ENCODE measurements at regions not wholly inside any gene's neighbourhood (a gene's known extent, or its start where the extent isn't known, plus 50 kb on each side); places are given as distances from the start of the nearest gene placed in this dataset.

DNA sequence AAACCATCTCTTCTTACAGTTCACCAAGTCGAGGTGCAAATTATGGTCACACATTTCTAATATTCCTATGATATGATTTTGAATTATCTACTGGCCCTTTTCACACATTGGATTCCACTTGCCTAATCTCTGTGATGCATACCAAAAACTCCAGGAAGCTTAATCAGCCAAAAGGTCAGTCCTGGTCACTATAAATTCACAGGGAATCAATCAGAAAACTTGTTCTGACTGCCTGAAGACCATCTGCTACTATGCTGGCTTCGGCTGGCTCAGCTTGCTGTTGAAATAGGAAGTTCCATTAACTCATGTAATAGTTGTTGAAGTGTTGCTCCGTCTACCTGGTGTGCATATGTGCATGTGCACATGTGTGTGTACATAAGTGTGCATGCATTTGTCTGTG is 142.8 kb upstream of the FLRT2 start:
- Mint-ChIP-seq H3K9me3 (no peaks in the 10 kb centered on the region), H3K4me1 (no peaks in the 10 kb centered on the region), H3K36me3 (ENCODE audit: low read depth) (no peaks in the 10 kb centered on the region), H3K27me3 (no peaks in the 10 kb centered on the region), H3K4me3 (no peak overlapping the region), H3K27ac (no peak overlapping the region)
- intact Hi-C loops (cut with micrococcal nuclease), result no loop called here
- no peak for DNase-seq

DNA sequence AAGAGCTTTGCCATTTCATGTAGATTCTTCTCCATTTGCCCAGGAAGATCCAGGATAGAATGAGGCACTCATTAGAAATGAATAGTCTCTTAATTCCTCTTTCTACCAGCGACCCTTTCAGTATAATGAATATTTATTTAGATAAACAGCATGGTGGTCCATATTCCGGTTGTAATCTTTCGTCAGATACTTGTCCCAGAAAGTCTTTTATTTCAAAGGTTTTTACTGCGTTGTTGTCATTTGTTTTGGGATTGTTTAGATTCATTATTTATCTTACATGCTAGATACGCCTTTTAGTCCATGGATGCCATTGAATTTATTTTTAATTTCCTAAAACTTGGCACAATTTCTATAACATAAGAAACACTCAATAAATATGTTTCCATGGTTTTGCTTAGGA is 139.7 kb upstream of the FLRT2 start:
- Mint-ChIP-seq H3K27ac (no peak overlapping the region), H3K9me3 (no peaks in the 10 kb centered on the region), H3K4me3 (no peak overlapping the region), H3K36me3 (ENCODE audit: low read depth) (no peaks in the 10 kb centered on the region), H3K4me1 (no peaks in the 10 kb centered on the region), H3K27me3 (no peaks in the 10 kb centered on the region)
- DNase-seq, result no peak
- intact Hi-C loops (cut with micrococcal nuclease), result no loop called here

DNA sequence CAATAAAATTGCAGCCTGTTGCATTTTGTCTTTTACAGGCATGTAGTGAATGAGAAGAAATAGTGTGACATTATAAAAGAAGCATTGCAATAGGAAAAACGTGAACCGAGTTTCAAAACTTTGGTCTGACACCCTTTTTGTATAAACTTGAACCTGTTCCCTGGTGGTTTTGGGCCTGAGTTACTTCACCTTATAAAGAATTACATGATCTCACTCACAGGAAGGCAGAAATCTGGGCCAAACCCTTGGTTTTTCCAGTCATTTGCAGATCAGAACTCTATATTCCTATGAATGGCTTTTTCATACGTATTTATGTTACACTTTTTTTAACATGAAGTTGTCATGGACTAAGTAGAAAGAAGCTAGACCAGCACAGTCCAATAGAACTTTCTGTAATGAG is 138.5 kb upstream of the FLRT2 start:
- H3K27me3 Mint-ChIP-seq, result no peaks in the 10 kb centered on the region
- H3K27ac Mint-ChIP-seq, result no peak overlapping the region
- H3K4me1 Mint-ChIP-seq, result no peaks in the 10 kb centered on the region
- H3K4me3 Mint-ChIP-seq, result no peak overlapping the region
- DNase-seq, result no peak
- no peaks in the 10 kb centered on the region for H3K9me3 Mint-ChIP-seq
- no peaks in the 10 kb centered on the region for H3K36me3 Mint-ChIP-seq (ENCODE audit: low read depth)
- intact Hi-C loops (cut with micrococcal nuclease), result no loop called here

DNA sequence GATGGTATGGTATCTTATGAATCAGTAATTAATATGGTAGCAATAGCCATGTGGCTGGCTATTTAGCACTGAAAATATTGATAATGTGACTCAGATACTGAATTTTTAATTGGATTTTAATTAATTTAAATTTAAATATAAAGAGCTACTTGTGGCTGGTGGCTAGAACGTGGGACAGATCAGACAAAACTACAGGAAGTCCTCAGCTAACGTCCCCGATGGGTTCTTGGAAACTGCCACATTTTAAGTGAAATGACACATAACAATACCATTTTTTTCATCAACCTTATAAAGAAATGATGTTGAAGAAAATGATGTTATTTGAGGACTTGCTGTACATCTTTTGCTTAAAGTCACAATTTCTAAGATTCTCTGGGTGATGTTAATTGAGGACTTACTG is 138.1 kb upstream of the FLRT2 start:
- no peaks in the 10 kb centered on the region for H3K27me3 Mint-ChIP-seq
- H3K27ac Mint-ChIP-seq, result no peak overlapping the region
- no peaks in the 10 kb centered on the region for H3K9me3 Mint-ChIP-seq
- H3K36me3 Mint-ChIP-seq (ENCODE audit: low read depth), result no peaks in the 10 kb centered on the region
- H3K4me1 Mint-ChIP-seq, result no peaks in the 10 kb centered on the region
- intact Hi-C loops (cut with micrococcal nuclease), result no loop called here
- DNase-seq, result no peak
- no peak overlapping the region for H3K4me3 Mint-ChIP-seq

DNA sequence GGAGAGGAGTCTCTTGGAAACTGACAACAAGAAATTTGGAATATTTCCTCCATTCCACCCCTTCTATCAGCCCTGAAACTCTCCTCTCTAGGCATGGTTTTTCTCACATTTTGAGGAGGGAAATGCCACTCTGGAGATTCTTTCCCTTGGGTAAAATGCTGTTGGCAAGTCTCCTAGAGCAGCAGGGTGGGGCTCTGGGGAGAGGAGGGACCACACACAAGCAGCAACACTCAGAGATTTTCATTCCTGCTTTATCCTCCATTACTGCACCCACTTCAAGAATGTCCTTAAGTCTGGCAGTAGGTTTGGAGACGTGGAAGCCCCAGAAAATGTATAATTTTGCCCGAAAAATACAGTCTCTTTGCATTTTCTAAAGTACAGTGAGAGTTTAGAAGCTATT is 130.8 kb upstream of the FLRT2 start:
- Mint-ChIP-seq H3K27me3 (no peaks in the 10 kb centered on the region), H3K9me3 (no peaks in the 10 kb centered on the region), H3K4me1 (no peaks in the 10 kb centered on the region), H3K4me3 (no peak overlapping the region), H3K27ac (no peak overlapping the region), H3K36me3 (ENCODE audit: low read depth) (no peaks in the 10 kb centered on the region)
- no peak for DNase-seq
- intact Hi-C loops (cut with micrococcal nuclease), result no loop called here

DNA sequence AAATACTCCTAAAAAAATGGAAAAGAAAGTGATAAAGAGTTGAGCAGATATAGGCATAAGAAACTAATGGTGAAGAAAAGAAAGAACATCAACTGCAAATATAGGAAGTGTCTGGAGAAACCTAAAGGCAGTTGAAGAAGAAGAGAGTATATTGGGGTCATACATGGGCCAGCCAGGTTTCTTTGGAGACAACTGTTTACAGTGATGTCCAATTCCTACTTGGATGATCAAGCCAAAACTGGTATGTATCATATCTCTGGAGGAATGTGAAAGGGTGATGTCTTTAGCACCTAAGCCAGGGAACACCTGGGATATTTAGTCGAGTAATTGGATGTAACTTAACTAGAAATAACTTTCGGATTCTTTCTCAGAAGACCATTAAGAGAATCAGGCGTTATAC is 129.3 kb upstream of the FLRT2 start:
- H3K9me3 Mint-ChIP-seq, result no peaks in the 10 kb centered on the region
- H3K4me1 Mint-ChIP-seq, result no peaks in the 10 kb centered on the region
- DNase-seq, result no peak
- no peaks in the 10 kb centered on the region for H3K36me3 Mint-ChIP-seq (ENCODE audit: low read depth)
- intact Hi-C loops (cut with micrococcal nuclease), result no loop called here
- H3K27ac Mint-ChIP-seq, result no peak overlapping the region
- no peak overlapping the region for H3K4me3 Mint-ChIP-seq
- no peaks in the 10 kb centered on the region for H3K27me3 Mint-ChIP-seq

DNA sequence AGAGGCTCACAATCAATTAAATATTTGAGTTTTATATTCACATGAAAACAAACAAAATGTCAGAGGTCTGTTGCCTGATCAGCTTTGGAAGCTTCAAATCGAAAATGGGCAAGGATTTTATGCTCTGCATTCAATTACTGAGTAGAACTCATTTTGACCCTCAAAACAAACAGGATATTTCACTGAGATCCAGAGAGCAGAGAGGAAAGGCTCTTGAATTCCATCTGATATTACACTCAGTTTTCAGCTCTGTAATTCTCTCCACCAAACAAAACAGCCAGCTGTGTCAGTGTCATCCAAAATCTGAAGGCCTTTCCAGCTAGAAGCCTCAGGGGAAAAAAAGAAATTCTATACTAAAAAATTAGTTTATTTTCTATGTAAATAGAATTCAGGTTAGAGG is 128.6 kb upstream of the FLRT2 start:
- H3K27me3 Mint-ChIP-seq, result no peaks in the 10 kb centered on the region
- no peaks in the 10 kb centered on the region for H3K4me1 Mint-ChIP-seq

DNA sequence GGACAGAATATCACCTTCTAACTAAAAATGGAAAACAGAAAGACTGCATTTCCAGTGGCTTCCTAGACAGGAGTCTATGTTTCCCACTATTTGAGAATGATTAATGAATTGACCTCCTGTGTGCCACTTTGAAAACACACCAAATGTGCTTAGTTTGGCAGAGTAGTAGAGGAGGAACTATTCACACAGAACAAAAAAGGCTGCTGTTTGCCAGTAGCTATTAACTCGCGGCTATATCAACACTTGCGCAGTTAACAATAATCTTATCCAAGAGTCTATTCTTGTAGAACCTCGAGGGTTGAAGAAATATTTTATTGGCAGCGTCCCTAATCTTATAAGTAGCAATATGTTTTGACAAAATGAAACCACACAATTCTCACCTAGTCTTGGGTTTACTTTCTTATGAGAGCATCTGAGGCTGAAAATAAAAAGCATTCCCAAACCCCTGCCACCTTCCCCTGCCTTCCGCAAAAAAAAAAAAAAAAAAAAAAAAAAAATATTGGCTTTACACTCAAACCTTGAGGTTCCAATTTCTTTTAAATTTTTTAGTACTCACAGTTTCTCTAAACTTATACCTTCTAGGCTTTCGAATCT is 127.3 kb upstream of the FLRT2 start:
- intact Hi-C loops (cut with micrococcal nuclease), result no loop called here
- no peaks in the 10 kb centered on the region for H3K27me3 Mint-ChIP-seq
- no peaks in the 10 kb centered on the region for H3K36me3 Mint-ChIP-seq (ENCODE audit: low read depth)
- H3K4me3 Mint-ChIP-seq, result no peak overlapping the region
- no peak for DNase-seq
- no peaks in the 10 kb centered on the region for H3K9me3 Mint-ChIP-seq
- no peak overlapping the region for H3K27ac Mint-ChIP-seq
- no peaks in the 10 kb centered on the region for H3K4me1 Mint-ChIP-seq

More for the DNA sequence above, 128.6 kb upstream of the FLRT2 start:
- Mint-ChIP-seq H3K9me3 (no peaks in the 10 kb centered on the region), H3K27ac (no peak overlapping the region), H3K36me3 (ENCODE audit: low read depth) (no peaks in the 10 kb centered on the region), H3K4me3 (no peak overlapping the region)
- intact Hi-C loops (cut with micrococcal nuclease), result no loop called here
- DNase-seq, result no peak

DNA sequence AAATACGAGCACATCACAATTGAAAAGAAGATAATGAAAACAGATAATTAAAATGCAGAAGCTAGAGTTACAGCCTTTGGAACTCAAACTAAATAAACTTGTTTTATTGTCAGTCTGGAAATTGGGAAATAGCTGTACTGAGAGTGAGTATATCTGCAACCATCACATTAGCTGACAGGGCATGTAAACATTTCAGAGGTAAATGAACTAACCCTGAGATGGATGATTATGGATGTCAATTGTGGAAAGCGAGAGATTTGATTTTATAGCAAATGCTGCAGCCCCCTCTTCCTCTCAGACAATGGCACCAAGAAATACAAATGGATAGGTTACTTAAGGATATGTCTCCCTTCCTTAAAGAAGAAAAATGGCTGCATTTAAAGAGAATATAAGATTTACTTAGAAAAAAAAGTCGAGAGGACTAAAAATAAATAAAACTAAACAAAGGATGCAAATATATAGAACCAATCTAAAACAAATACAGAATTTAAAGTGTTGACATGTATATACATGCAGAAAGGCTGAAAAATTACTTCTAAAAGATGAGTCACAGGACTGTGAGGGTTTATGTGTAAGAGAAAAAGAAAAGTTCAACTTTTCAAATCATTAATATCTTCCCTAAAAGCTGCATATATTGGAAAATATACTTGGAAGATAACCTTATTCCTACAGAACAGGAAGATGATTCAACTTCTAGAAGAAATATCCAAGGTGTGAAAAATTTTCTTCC is 120.3 kb upstream of the FLRT2 start:
- intact Hi-C loops (cut with micrococcal nuclease), result no loop called here
- no peak for DNase-seq
- H3K4me3 Mint-ChIP-seq, result no peak overlapping the region
- H3K9me3 Mint-ChIP-seq, result no peaks in the 10 kb centered on the region
- no peaks in the 10 kb centered on the region for H3K4me1 Mint-ChIP-seq
- no peaks in the 10 kb centered on the region for H3K27me3 Mint-ChIP-seq
- H3K36me3 Mint-ChIP-seq (ENCODE audit: low read depth), result no peaks in the 10 kb centered on the region
- H3K27ac Mint-ChIP-seq, result no peak overlapping the region

DNA sequence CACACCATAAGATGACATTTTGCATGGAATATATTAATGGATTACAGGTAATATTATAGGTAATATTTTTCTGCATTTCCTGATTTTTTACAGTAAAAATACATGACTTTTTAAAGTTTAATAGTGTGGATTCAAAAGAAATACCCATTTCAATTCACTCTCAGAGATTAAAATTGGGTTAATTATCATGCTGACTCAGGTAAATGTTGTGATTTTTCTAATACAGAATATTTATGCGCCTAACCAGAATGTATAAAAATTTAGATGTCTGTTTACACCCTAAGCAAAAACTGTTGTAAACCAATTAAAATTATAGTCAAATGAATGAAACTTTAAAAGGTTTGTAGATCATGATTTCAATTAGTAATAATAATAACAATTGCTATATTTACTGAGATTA is 117.2 kb upstream of the FLRT2 start:
- H3K4me3 Mint-ChIP-seq, result no peak overlapping the region
- intact Hi-C loops (cut with micrococcal nuclease), result no loop called here
- no peak for DNase-seq

DNA sequence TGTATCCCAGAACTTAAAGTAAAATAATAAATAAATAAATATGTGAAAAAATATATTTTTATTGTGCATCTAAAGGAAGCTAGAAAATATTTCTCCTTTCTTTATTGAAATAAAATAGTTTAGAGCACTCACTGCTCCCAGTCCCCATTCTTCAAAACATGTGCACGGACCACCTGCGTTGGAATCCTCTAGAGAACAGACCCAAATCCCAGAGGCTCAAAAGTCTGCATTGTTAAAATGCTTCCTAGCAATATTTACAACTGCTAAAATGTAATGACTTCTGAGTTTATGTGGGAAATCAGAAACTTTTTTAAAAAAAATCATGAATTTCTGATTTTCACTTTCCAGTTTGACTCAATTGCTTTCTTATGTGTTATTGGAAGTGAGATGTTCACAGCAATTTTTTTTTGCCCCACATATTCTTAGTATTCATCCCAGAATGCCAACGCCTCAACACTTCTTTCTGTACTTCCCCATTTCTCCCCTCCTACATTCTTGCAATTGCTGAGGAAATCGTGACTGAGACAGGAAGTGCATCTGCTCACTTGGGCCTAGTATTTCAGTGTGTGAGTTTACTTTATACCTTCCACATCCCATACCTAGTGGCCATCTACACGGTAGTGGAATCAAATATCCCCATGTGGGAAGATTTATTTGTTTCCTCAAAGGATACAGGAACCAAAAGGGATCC is 116.0 kb upstream of the FLRT2 start:
- Mint-ChIP-seq H3K4me1 (no peaks in the 10 kb centered on the region), H3K27ac (no peak overlapping the region), H3K27me3 (no peaks in the 10 kb centered on the region), H3K36me3 (ENCODE audit: low read depth) (no peaks in the 10 kb centered on the region), H3K9me3 (no peaks in the 10 kb centered on the region), H3K4me3 (no peak overlapping the region)
- intact Hi-C loops (cut with micrococcal nuclease), result no loop called here
- DNase-seq, result no peak

More for the DNA sequence above, 117.2 kb upstream of the FLRT2 start:
- Mint-ChIP-seq H3K4me1 (no peaks in the 10 kb centered on the region), H3K27me3 (no peaks in the 10 kb centered on the region), H3K9me3 (no peaks in the 10 kb centered on the region), H3K36me3 (ENCODE audit: low read depth) (no peaks in the 10 kb centered on the region), H3K27ac (no peak overlapping the region)

DNA sequence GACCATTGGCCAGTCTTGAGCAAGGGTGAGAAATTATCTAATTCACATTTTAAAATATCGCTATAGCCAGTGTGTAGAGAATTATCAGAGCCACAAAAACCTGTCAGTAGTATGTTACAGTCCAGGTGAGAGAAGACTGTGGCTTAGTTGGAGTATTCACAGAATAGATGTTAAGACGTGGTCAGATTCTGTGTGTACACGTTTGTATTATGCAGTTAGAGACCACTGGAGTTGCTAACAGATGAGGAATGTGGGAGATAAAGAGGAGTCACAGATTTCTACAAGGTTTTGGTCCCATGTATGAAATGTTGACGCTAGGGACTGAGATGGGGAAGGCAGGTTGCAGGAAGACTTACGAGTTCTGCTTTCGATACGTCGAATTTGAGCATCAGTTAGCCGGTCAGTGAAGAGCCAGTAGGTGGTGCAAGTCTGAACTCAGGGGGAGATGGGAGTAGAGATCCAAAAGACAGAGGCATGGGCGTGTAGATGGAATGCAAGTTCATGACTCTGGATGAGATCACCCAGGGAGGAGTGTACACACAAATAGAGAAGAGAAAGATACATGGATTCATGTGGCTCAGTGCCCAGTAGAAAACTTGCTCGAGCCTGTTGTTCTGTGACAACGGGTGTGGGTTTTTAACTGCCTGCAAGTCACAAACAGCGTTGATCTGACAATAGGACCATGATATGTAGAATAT is 114.8 kb upstream of the FLRT2 start:
- Mint-ChIP-seq H3K4me1 (no peaks in the 10 kb centered on the region), H3K27ac (no peak overlapping the region), H3K4me3 (no peak overlapping the region), H3K27me3 (no peaks in the 10 kb centered on the region), H3K36me3 (ENCODE audit: low read depth) (no peaks in the 10 kb centered on the region), H3K9me3 (no peaks in the 10 kb centered on the region)
- intact Hi-C loops (cut with micrococcal nuclease), result no loop called here
- DNase-seq, result no peak

DNA sequence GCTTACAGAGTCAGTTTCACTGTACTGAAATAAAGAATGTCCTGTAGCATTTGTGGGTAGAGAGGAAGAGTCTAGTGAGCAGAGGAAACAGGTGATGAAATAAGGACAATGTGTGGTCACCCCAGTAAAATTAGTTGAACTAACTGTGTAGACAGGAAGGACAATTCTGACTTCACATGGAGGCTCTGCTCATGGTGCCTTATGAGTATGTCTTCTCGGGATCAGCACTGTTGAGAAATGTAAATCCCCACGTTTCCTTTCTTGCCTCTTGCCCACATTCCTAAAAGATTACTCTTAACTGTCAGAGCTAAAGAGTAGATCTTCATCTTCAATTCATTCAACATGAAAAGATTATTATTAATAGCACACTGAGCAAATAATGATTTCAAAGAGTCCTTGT is 113.2 kb upstream of the FLRT2 start:
- no peaks in the 10 kb centered on the region for H3K9me3 Mint-ChIP-seq
- no peaks in the 10 kb centered on the region for H3K4me1 Mint-ChIP-seq
- intact Hi-C loops (cut with micrococcal nuclease), result no loop called here
- no peak overlapping the region for H3K4me3 Mint-ChIP-seq
- H3K36me3 Mint-ChIP-seq (ENCODE audit: low read depth), result no peaks in the 10 kb centered on the region
- no peak overlapping the region for H3K27ac Mint-ChIP-seq
- no peaks in the 10 kb centered on the region for H3K27me3 Mint-ChIP-seq
- no peak for DNase-seq

DNA sequence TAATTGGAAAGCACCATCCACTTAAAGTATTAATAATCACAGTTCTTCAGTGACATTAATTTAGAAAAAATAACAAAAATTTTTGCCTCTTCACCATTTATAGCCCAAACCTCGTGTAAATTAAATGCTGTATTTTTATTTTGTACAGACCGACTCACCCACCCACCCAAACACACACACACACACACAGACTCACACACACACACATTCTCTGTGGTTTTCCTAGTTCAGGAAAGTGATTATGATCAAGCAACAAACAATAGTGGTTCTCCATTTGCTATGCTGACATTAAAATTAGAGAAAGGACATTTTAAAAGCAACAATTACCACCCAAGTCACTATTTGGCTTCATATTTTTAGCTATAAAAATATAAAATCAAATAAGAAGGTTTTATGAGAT is 112.5 kb upstream of the FLRT2 start:
- no peaks in the 10 kb centered on the region for H3K27me3 Mint-ChIP-seq
- H3K9me3 Mint-ChIP-seq, result peaks cover 1% of the 10 kb centered on the region
- intact Hi-C loops (cut with micrococcal nuclease), result no loop called here
- no peaks in the 10 kb centered on the region for H3K4me1 Mint-ChIP-seq
- H3K27ac Mint-ChIP-seq, result no peak overlapping the region
- no peak overlapping the region for H3K4me3 Mint-ChIP-seq
- no peaks in the 10 kb centered on the region for H3K36me3 Mint-ChIP-seq (ENCODE audit: low read depth)
- DNase-seq, result no peak
